NB4 (cell line): ENCODE measurements at regions not wholly inside any gene's neighbourhood (a gene's known extent, or its start where the extent isn't known, plus 50 kb on each side); places are given as distances from the start of the nearest gene placed in this dataset.

Experiments used
- POLR2A ChIP-seq: IDR thresholded peaks from 2 replicates; pipeline ENCODE4 v1.6.1; 2011; ENCODE audit warnings: mild to moderate bottlenecking; ENCODE audit not compliant: insufficient read length; ENCODE audit errors: extremely low read depth
- TF ChIP-seq, protein P1 (sequence below): IDR thresholded peaks from 2 replicates; pipeline ENCODE4 v1.6.1; 2011; ENCODE audit warnings: low read depth, low read length
- TF ChIP-seq, protein P2 (sequence below): IDR thresholded peaks from one replicate; pipeline ENCODE4 v1.5.1; 2012; ENCODE audit warnings: low read depth, low read length

DNA sequence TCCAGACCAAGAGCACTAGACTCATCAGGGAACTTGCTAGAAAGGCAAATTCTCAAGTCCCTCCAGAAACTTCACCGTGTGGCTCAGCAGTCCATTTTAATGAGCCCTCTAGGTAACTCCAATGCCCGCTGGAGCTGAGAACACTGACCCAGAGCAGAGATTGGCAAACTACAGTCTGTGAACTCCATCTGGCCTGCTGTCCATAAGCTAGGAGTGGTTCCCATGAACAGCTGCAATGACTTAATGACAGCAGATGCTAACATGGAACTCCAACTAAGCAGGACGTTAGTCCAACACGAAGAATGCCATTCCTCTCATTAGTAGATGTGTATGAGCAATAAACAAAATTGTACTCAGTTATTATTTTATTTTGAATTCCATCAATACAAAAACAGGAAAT, 371.9 kb downstream of the STK39 start:
- TF ChIP-seq, protein P1, sequence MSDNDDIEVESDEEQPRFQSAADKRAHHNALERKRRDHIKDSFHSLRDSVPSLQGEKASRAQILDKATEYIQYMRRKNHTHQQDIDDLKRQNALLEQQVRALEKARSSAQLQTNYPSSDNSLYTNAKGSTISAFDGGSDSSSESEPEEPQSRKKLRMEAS: no peak
- TF ChIP-seq, protein P2, sequence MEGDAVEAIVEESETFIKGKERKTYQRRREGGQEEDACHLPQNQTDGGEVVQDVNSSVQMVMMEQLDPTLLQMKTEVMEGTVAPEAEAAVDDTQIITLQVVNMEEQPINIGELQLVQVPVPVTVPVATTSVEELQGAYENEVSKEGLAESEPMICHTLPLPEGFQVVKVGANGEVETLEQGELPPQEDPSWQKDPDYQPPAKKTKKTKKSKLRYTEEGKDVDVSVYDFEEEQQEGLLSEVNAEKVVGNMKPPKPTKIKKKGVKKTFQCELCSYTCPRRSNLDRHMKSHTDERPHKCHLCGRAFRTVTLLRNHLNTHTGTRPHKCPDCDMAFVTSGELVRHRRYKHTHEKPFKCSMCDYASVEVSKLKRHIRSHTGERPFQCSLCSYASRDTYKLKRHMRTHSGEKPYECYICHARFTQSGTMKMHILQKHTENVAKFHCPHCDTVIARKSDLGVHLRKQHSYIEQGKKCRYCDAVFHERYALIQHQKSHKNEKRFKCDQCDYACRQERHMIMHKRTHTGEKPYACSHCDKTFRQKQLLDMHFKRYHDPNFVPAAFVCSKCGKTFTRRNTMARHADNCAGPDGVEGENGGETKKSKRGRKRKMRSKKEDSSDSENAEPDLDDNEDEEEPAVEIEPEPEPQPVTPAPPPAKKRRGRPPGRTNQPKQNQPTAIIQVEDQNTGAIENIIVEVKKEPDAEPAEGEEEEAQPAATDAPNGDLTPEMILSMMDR: no peak
- no peak for TF ChIP-seq POLR2A
